Uterus (tissue), 3 donors: ENCODE measurements at regions not wholly inside any gene's neighbourhood (a gene's known extent, or its start where the extent isn't known, plus 50 kb on each side); places are given as distances from the start of the nearest gene placed in this dataset.

Experiments used
- DNase-seq, 2 donors: peaks; one replicate each; pipeline ENCODE4 v3.0.0-alpha.2; 2019 to 2020
- H3K27ac ChIP-seq, 2 donors: fragments of 200-600 bp; sonication (generic); 1 replicate in 1 of 2; 2 replicates in 1 of 2; pipeline ENCODE4 v1.5.1; 2016 to 2018
- H3K27me3 ChIP-seq, 2 donors: fragments of 200-600 bp; sonication (generic); one replicate each; pipeline ENCODE4 v1.5.1; 2018 to 2019; ENCODE audit warnings: control low read depth in 1 of 2
- H3K36me3 ChIP-seq, 2 donors: fragments of 200-600 bp; sonication (generic); one replicate each; pipeline ENCODE4 v1.5.1; 2019; ENCODE audit warnings: control low read depth in 1 of 2
- H3K4me1 ChIP-seq, 2 donors: fragments of 200-600 bp; sonication (generic); one replicate each; pipeline ENCODE4 v1.5.1; 2018 to 2019; ENCODE audit warnings: control low read depth in 1 of 2
- H3K4me3 ChIP-seq, 2 donors: fragments of 200-600 bp; sonication (generic); 1 replicate in 1 of 2; 2 replicates in 1 of 2; pipeline ENCODE4 v1.5.1; 2018 to 2019; ENCODE audit warnings: mild to moderate bottlenecking in 1 of 2
- H3K9me3 ChIP-seq, 2 donors: fragments of 200-600 bp; sonication (generic); one replicate each; pipeline ENCODE4 v1.5.1; 2019; ENCODE audit warnings: control low read depth in 1 of 2
- POLR2A ChIP-seq, 2 donors: fragments of 450-650 bp; IDR thresholded peaks; one replicate each; pipeline ENCODE4 v1.6.1; 2016; ENCODE audit warnings: antibody characterized with exemption in 2 of 2, mild to moderate bottlenecking in 1 of 2, moderate library complexity in 1 of 2
- intact Hi-C: fragments of 100-400 bp; cut with DNase I; formaldehyde crosslinking; loops from one replicate; pipeline ENCODE4 v1.15.1; 2023; ENCODE audit warnings: low total_unique reads
- TF ChIP-seq, protein P1 (sequence below), 4 experiments: fragments of 200-600 bp in 2 of 4; fragments of 450-650 bp in 2 of 4; sonication (generic) in 2 of 4; IDR thresholded peaks; one replicate each; pipeline ENCODE4 v1.5.1; 2016 to 2019; ENCODE audit warnings: antibody characterized with exemption in 4 of 4, mild to moderate bottlenecking in 2 of 4, moderate library complexity in 1 of 4
- donor health status: DM: yes; HTN: yes; CAD: no.

GRCh38 chr2:129205766-129206165 lies 773.7 kb upstream of the RAB6C start:
- intact Hi-C loops, result no loop called here
- no peaks in the 10 kb centered on the region for H3K36me3 ChIP-seq
- no peak overlapping the region for H3K27ac ChIP-seq
- DNase-seq, result no peak
- TF ChIP-seq POLR2A (IDR thresholded peaks at IDR 0.05), result no peak
- TF ChIP-seq, protein P1, sequence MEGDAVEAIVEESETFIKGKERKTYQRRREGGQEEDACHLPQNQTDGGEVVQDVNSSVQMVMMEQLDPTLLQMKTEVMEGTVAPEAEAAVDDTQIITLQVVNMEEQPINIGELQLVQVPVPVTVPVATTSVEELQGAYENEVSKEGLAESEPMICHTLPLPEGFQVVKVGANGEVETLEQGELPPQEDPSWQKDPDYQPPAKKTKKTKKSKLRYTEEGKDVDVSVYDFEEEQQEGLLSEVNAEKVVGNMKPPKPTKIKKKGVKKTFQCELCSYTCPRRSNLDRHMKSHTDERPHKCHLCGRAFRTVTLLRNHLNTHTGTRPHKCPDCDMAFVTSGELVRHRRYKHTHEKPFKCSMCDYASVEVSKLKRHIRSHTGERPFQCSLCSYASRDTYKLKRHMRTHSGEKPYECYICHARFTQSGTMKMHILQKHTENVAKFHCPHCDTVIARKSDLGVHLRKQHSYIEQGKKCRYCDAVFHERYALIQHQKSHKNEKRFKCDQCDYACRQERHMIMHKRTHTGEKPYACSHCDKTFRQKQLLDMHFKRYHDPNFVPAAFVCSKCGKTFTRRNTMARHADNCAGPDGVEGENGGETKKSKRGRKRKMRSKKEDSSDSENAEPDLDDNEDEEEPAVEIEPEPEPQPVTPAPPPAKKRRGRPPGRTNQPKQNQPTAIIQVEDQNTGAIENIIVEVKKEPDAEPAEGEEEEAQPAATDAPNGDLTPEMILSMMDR (IDR thresholded peaks at IDR 0.05), result no peak
- H3K9me3 ChIP-seq, result no peaks in the 10 kb centered on the region
- H3K4me3 ChIP-seq, result no peak overlapping the region
- H3K27me3 ChIP-seq, result no peaks in the 10 kb centered on the region
- H3K4me1 ChIP-seq, result no peaks in the 10 kb centered on the region

DNA sequence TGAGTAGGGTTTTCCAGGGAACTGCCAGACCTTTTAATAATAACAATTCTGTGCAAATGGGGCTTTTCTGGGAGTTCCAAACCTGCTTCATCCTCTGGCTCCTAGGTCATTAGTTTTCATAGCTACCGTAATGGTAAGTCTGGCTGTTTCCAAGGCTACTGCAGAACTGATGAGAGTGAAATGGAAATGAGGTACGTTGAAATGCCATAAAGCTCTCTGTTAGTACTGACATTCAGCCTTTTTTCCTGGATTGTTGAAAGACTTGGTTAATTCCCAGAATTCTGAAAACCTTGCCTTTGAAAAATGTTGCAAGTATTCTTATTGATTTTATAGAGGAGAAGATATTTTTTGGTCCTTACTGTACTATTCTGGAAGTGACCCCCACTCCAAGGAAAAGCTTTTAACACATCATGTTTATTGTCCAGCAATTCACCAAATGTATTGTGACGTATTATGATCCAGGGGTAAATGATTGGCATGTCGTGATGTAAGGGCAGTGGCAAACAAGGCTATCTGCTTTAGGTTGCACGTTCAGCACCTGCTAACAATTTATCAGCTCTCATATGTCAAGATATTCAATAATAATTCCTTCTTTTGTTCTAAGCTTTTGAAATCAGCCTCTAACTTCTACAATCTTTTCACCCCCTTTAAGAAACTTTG lies 767.0 kb upstream of the RAB6C start:
- Histone ChIP-seq H3K4me1 (no peaks in the 10 kb centered on the region), H3K4me3 (no peak overlapping the region), H3K27me3 (no peaks in the 10 kb centered on the region), H3K27ac (no peak overlapping the region), H3K36me3 (no peaks in the 10 kb centered on the region), H3K9me3 (no peaks in the 10 kb centered on the region)
- DNase-seq, result no peak
- TF ChIP-seq, protein P1 (IDR thresholded peaks at IDR 0.05), result no peak
- TF ChIP-seq POLR2A (IDR thresholded peaks at IDR 0.05), result no peak
- intact Hi-C loops, result no loop called here

DNA sequence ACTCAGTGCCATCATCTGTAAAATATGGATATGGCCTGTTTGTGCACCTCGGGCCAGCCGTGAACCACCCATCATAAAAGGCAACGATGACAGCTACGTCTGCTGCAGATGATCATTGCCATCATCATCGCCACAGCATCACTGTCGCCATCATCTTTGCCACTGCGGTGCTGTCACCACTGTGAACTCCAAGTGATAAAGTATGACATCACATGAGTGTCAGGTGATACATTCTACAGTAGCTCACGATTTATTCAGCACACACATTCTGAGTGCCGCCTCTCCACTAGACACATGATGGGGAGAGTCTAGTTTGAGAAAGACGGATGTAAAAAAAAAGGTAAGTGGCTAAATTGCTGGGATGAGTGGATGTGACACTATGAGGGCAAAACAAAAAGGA lies 755.4 kb upstream of the RAB6C start:
- H3K9me3 ChIP-seq, result no peaks in the 10 kb centered on the region
- H3K36me3 ChIP-seq, result no peaks in the 10 kb centered on the region
- intact Hi-C loops, result no loop called here
- no peaks in the 10 kb centered on the region for H3K27me3 ChIP-seq
- H3K27ac ChIP-seq, result no peak overlapping the region
- H3K4me1 ChIP-seq, result no peaks in the 10 kb centered on the region
- H3K4me3 ChIP-seq, result no peak overlapping the region
- DNase-seq, result no peak
- no peak for TF ChIP-seq POLR2A (IDR thresholded peaks at IDR 0.05)
- TF ChIP-seq, protein P1 (IDR thresholded peaks at IDR 0.05), result no peak

GRCh38 chr2:129224486-129224885 lies 755.0 kb upstream of the RAB6C start:
- intact Hi-C loops, result no loop called here
- Histone ChIP-seq H3K27me3 (no peaks in the 10 kb centered on the region), H3K9me3 (no peaks in the 10 kb centered on the region), H3K4me3 (no peak overlapping the region), H3K27ac (no peak overlapping the region), H3K4me1 (no peaks in the 10 kb centered on the region), H3K36me3 (no peaks in the 10 kb centered on the region)
- DNase-seq, result no peak
- TF ChIP-seq POLR2A (IDR thresholded peaks at IDR 0.05), result no peak
- TF ChIP-seq, protein P1 (IDR thresholded peaks at IDR 0.05), result no peak

DNA sequence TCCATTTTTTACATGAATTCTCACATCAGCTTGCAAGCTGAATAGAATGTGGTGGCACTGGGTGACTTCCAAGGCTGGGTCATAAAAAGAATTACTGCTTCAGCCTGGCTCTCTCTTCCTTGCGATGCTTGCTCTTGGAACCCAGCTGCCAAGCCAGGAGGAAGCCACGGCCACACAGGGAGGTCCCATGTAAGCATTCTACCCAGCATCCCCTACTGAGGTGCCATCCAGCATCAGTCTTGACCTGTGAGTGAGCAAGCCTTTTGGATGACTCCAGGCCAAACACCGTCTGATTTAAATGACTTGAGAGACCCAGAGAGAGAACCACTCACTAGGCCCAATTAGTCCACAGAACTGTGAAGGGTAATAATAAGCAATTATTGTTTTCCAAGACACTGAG lies 750.3 kb upstream of the RAB6C start:
- H3K36me3 ChIP-seq, result no peaks in the 10 kb centered on the region
- H3K27me3 ChIP-seq, result no peaks in the 10 kb centered on the region
- no peak for DNase-seq
- intact Hi-C loops, result no loop called here
- no peak overlapping the region for H3K27ac ChIP-seq
- H3K9me3 ChIP-seq, result no peaks in the 10 kb centered on the region
- H3K4me1 ChIP-seq, result no peaks in the 10 kb centered on the region
- no peak for TF ChIP-seq POLR2A (IDR thresholded peaks at IDR 0.05)
- TF ChIP-seq, protein P1 (IDR thresholded peaks at IDR 0.05), result no peak
- H3K4me3 ChIP-seq, result no peak overlapping the region
